Sigmoid colon (tissue), 4 donors: ENCODE measurements at regions not wholly inside any gene's neighbourhood (a gene's known extent, or its start where the extent isn't known, plus 50 kb on each side); places are given as distances from the start of the nearest gene placed in this dataset.

Source experiments
- CTCF ChIP-seq, 4 experiments: fragments of 450-650 bp in 3 of 4; fragments of 200-600 bp in 1 of 4; IDR thresholded peaks; one replicate each; pipeline ENCODE4 v1.5.1; 2016 to 2019; ENCODE audit warnings: antibody characterized with exemption in 4 of 4, mild to moderate bottlenecking in 3 of 4, moderate library complexity in 2 of 4
- EP300 ChIP-seq, 4 donors: sonication (generic); formaldehyde crosslinking; IDR thresholded peaks; one replicate each; pipeline ENCODE4 v1.6.1; 2017; ENCODE audit warnings: antibody characterized with exemption in 4 of 4
- POLR2A ChIP-seq, 2 donors: fragments of 450-650 bp; IDR thresholded peaks; one replicate each; pipeline ENCODE4 v1.6.1; 2016; ENCODE audit warnings: antibody characterized with exemption in 2 of 2, mild to moderate bottlenecking in 2 of 2, moderate library complexity in 2 of 2
- POLR2AphosphoS5 ChIP-seq, 4 donors: sonication (generic); formaldehyde crosslinking; IDR thresholded peaks; one replicate each; pipeline ENCODE4 v1.6.1; 2017; ENCODE audit warnings: antibody characterized with exemption in 4 of 4

- TF ChIP-seq POLR2AphosphoS5 (IDR thresholded peaks at IDR 0.05) (no peak), CTCF (IDR thresholded peaks at IDR 0.05) (no peak), EP300 (IDR thresholded peaks at IDR 0.05) (no peak), POLR2A (IDR thresholded peaks at IDR 0.05) (no peak)
Observed at GRCh38 chr7:16264823-16265804, 156.2 kb downstream of the CRPPA start.
